ENCODE measurements at regions not wholly inside any gene's neighbourhood (a gene's known extent, or its start where the extent isn't known, plus 50 kb on each side); places are given as distances from the start of the nearest gene placed in this dataset.

DNA sequence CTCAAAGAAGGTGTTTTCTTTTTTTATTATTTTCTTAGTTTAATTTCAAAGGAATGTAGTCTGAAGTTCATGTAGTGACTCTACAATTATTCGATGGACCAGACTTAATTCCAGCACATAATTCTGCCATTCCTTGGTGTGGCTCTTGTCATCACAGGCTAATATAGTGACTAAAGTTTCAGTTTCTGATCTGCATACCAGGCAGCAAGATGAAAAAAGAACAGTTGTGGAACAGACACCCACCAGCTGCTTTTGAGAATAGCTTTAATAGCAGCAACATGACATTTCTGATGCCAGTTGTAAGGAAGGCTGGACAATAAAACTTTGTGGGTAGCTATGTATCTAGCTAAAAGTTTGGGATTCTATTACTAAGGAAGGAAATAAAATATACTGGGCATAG, 676.3 kb upstream of the GRAMD2B start:
- intact Hi-C loops (cut with DNase I): no loop called here
- no peak overlapping the region for H3K27ac ChIP-seq (replicated peaks in 1 of 4)
- no peak for DNase-seq (ENCODE audit: extremely low spot score)

DNA sequence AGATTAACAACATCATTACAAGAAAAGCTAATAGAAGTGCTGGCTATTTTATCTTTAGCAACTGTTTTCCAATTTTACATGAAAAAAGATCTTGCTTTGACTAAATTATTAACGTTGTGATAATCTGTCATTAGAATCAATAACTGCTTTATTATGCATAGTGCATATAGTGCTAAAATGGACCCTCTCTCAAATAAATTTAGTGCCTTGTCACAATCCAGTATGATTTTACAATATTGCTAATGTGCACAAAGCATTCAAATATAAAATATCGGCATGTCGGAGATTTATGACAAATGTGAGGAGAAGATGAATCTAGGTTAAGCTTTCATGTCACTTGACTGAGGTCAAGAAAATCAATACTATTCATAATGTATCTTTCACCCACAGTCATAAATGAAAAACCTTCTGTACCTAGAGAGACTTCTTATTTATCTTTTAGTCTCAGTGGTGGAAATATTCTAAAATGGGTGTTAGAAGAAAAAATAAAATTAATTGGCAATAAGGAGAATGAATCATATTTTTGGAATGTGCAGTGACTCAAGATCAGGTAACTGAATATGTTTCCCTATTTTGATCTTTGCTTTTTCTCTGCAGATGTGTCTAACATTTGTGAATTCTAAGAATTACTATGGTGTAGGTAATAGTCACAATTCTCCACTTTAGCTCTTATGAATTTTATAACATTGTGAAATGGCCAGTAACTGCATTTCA, 672.9 kb upstream of the GRAMD2B start:
- Histone ChIP-seq H3K27me3 (no peaks in the 10 kb centered on the region), H3K36me3 (no peaks in the 10 kb centered on the region), H3K9me3 (no peaks in the 10 kb centered on the region), H3K4me3 (no peak overlapping the region), H3K4me1 (peaks cover 0 to 10% (median 4%) of the 10 kb centered on the region in 4 donors), H3K27ac (replicated peaks in 1 of 4) (no peak overlapping the region)
- intact Hi-C loops (cut with DNase I): no loop called here
- no peak for TF ChIP-seq EP300 (IDR thresholded peaks at IDR 0.05)
- TF ChIP-seq, protein P1, sequence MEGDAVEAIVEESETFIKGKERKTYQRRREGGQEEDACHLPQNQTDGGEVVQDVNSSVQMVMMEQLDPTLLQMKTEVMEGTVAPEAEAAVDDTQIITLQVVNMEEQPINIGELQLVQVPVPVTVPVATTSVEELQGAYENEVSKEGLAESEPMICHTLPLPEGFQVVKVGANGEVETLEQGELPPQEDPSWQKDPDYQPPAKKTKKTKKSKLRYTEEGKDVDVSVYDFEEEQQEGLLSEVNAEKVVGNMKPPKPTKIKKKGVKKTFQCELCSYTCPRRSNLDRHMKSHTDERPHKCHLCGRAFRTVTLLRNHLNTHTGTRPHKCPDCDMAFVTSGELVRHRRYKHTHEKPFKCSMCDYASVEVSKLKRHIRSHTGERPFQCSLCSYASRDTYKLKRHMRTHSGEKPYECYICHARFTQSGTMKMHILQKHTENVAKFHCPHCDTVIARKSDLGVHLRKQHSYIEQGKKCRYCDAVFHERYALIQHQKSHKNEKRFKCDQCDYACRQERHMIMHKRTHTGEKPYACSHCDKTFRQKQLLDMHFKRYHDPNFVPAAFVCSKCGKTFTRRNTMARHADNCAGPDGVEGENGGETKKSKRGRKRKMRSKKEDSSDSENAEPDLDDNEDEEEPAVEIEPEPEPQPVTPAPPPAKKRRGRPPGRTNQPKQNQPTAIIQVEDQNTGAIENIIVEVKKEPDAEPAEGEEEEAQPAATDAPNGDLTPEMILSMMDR (IDR thresholded peaks at IDR 0.05): no peak
- no peak for TF ChIP-seq POLR2A (IDR thresholded peaks at IDR 0.05; ENCODE audit: low read depth)
- TF ChIP-seq POLR2AphosphoS5 (IDR thresholded peaks at IDR 0.05): no peak
- 90% methylated on average over 3 of the region's 3 CpGs for WGBS
- DNase-seq (ENCODE audit: extremely low spot score): no peak

More for the DNA sequence above, 676.3 kb upstream of the GRAMD2B start:
- Histone ChIP-seq H3K4me1 (peaks cover 0 to 10% (median 4%) of the 10 kb centered on the region in 4 donors), H3K36me3 (no peaks in the 10 kb centered on the region), H3K9me3 (peaks cover 0 to 12% (median 1%) of the 10 kb centered on the region in 4 donors), H3K4me3 (no peak overlapping the region), H3K27me3 (no peaks in the 10 kb centered on the region)
- WGBS: 86% methylated on average over 1 of the region's 1 CpG
- TF ChIP-seq EP300 (IDR thresholded peaks at IDR 0.05) (no peak), POLR2AphosphoS5 (IDR thresholded peaks at IDR 0.05) (no peak), POLR2A (IDR thresholded peaks at IDR 0.05; ENCODE audit: low read depth) (no peak)
- TF ChIP-seq, protein P1 (IDR thresholded peaks at IDR 0.05): no peak

DNA sequence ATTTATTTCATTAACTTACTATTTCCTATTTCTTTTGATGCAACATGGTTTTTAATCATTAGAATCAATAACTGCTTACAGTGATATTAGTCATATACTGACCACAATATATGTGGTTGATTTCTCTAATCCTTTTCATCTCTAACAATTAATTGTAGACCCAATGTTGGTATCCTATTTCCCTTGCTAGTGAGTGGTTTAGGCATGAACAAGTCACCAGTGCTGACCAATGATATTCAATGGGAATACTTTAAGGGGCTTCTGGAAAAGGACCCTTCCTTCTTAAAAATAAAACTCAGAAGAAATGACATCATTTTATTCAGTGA, 672.4 kb upstream of the GRAMD2B start:
- no peak for DNase-seq (ENCODE audit: extremely low spot score)
- Histone ChIP-seq H3K27ac (replicated peaks in 1 of 4) (no peak overlapping the region), H3K27me3 (no peaks in the 10 kb centered on the region), H3K4me3 (no peak overlapping the region), H3K4me1 (peaks cover 0 to 10% (median 4%) of the 10 kb centered on the region in 4 donors), H3K9me3 (no peaks in the 10 kb centered on the region), H3K36me3 (no peaks in the 10 kb centered on the region)
- intact Hi-C loops (cut with DNase I): no loop called here
- TF ChIP-seq EP300 (IDR thresholded peaks at IDR 0.05) (no peak), POLR2AphosphoS5 (IDR thresholded peaks at IDR 0.05) (no peak), POLR2A (IDR thresholded peaks at IDR 0.05; ENCODE audit: low read depth) (no peak)
- TF ChIP-seq, protein P1 (IDR thresholded peaks at IDR 0.05): no peak

DNA sequence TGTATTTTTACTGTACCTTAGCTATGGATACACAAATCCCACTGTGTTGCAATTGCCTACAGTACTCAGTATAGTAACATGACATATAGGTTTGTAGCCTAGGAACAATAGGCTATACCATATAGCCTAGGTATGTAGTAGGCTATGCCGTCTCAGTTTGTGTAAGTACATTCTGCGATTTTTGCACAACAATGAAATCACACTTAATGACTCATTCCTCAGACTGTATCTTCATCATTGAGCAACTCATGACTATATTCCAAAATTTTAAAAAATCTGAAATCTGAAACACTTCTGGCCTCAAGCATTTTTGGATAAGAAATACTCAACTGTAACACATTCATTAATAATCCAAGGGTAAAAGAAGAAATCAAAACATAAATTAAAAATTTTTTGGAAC, 666.8 kb upstream of the GRAMD2B start:
- no peaks in the 10 kb centered on the region for H3K36me3 ChIP-seq
- no peak for DNase-seq (ENCODE audit: extremely low spot score)
- H3K27ac ChIP-seq (replicated peaks in 1 of 4): no peak overlapping the region
- intact Hi-C loops (cut with DNase I): no loop called here
- no peaks in the 10 kb centered on the region for H3K27me3 ChIP-seq
- peaks cover 0 to 4% (median 0%) of the 10 kb centered on the region in 4 donors for H3K9me3 ChIP-seq
- no peak overlapping the region for H3K4me3 ChIP-seq
- no peak for TF ChIP-seq POLR2A (IDR thresholded peaks at IDR 0.05; ENCODE audit: low read depth)
- TF ChIP-seq, protein P1 (IDR thresholded peaks at IDR 0.05): no peak
- WGBS: 84% methylated on average over 2 of the region's 2 CpGs
- no peaks in the 10 kb centered on the region for H3K4me1 ChIP-seq

DNA sequence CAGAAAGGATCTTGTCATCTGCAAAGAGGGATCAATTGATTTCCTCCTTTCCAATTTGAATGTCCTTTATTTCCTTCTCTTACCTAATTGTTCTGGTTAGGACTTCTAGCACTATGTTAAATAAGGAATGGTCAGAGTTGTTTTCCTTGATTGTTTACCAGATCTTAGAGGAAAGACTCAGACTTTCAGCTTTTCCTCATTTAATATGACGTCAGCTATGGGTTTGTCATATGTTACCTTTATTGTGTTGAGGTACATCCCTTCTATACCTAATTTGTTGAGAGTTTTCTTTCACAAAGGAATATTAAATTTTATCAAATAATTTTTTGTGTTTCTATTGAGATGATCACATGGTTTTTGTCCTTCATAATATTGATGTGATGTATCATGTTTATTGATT, 656.5 kb upstream of the GRAMD2B start:
- no peaks in the 10 kb centered on the region for H3K9me3 ChIP-seq
- intact Hi-C loops (cut with DNase I): no loop called here
- no peak for DNase-seq (ENCODE audit: extremely low spot score)
- H3K27me3 ChIP-seq: no peaks in the 10 kb centered on the region
- H3K4me1 ChIP-seq: no peaks in the 10 kb centered on the region
- H3K4me3 ChIP-seq: no peak overlapping the region
- H3K36me3 ChIP-seq: no peaks in the 10 kb centered on the region
- WGBS: 85% methylated on average over 1 of the region's 1 CpG
- TF ChIP-seq, protein P1 (IDR thresholded peaks at IDR 0.05): no peak
- TF ChIP-seq EP300 (IDR thresholded peaks at IDR 0.05) (no peak), POLR2AphosphoS5 (IDR thresholded peaks at IDR 0.05) (no peak), POLR2A (IDR thresholded peaks at IDR 0.05; ENCODE audit: low read depth) (no peak)
- no peak overlapping the region for H3K27ac ChIP-seq (replicated peaks in 1 of 4)

Measured in esophagus muscularis mucosa (tissue), 4 donors.